ENCODE measurements at regions not wholly inside any gene's neighbourhood (a gene's known extent, or its start where the extent isn't known, plus 50 kb on each side); places are given as distances from the start of the nearest gene placed in this dataset.

DNA sequence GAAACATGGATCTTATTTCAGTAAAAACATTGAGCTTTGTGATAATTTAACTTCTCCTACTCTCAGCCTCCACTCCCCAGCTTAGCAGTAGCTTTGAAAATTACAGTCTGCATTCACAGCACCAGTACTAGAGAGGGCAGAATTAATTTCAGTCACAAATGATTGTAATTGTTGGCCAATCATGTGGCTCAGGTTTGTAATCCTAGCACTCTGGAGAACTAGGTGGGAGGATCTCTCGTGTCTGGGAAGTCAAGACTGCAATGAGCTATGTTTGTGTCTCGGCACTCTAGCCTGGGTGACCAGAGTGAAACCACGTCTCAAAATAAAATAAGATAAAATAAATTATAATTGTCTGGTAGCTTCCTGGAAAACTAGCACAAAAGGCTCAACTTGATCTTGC is 620.9 kb downstream of the TNS3 start:
- no peak for TF ChIP-seq ATF3 (IDR thresholded peaks at IDR 0.05)
- no peak for TF ChIP-seq YY1 (IDR thresholded peaks at IDR 0.05)
- TF ChIP-seq, protein P1, sequence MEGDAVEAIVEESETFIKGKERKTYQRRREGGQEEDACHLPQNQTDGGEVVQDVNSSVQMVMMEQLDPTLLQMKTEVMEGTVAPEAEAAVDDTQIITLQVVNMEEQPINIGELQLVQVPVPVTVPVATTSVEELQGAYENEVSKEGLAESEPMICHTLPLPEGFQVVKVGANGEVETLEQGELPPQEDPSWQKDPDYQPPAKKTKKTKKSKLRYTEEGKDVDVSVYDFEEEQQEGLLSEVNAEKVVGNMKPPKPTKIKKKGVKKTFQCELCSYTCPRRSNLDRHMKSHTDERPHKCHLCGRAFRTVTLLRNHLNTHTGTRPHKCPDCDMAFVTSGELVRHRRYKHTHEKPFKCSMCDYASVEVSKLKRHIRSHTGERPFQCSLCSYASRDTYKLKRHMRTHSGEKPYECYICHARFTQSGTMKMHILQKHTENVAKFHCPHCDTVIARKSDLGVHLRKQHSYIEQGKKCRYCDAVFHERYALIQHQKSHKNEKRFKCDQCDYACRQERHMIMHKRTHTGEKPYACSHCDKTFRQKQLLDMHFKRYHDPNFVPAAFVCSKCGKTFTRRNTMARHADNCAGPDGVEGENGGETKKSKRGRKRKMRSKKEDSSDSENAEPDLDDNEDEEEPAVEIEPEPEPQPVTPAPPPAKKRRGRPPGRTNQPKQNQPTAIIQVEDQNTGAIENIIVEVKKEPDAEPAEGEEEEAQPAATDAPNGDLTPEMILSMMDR (IDR thresholded peaks at IDR 0.05; ENCODE audit: low read depth, low read length, missing input control), result no peak
- TF ChIP-seq GABPA (IDR thresholded peaks at IDR 0.05 in 1 of 2, conservative IDR thresholded peaks at IDR 0.05 in 1 of 2), result no peak
- no peak for TF ChIP-seq TAF1 (conservative IDR thresholded peaks at IDR 0.05)
- TF ChIP-seq HNF4A (conservative IDR thresholded peaks at IDR 0.05), result no peak
- TF ChIP-seq JUND (IDR thresholded peaks at IDR 0.05), result no peak
- no peak for TF ChIP-seq RXRA (IDR thresholded peaks at IDR 0.05)
- no peak for TF ChIP-seq SP1 (IDR thresholded peaks at IDR 0.05)

All from liver (tissue), 3 donors.